BJ (cell line): ENCODE measurements at regions not wholly inside any gene's neighbourhood (a gene's known extent, or its start where the extent isn't known, plus 50 kb on each side); places are given as distances from the start of the nearest gene placed in this dataset.
"Not testable (repeated sequence)": the region's sequence is repeated elsewhere in the genome, so short reads cannot be mapped to it uniquely, and the experiment has no call there.

Experiments used
- CTCF ChIA-PET: fragments of 350-600 bp; formaldehyde crosslinking; extraction: SDS; loops from one replicate; lab custom pipeline; 2021; ENCODE audit warnings: antibody characterized with exemption, inconsistent platforms; lab: Yijun Ruan, JAX
- POLR2A ChIA-PET: fragments of 300-600 bp; sonication (Branson Sonifier 250); formaldehyde crosslinking; extraction: SDS; loops from one replicate; lab custom pipeline; 2021; ENCODE audit warnings: antibody characterized with exemption; lab: Charles Lee
- DNase-seq: peaks from one replicate; pipeline ENCODE4 v3.0.0-alpha.2; 2011; ENCODE audit warnings: low read depth
- H3K27me3 ChIP-seq: 2 replicates; pipeline ENCODE4 v1.6.0; 2011; ENCODE audit warnings: low read length; ENCODE audit not compliant: control insufficient read depth, insufficient read depth
- H3K36me3 ChIP-seq: 2 replicates; pipeline ENCODE4 v1.5.1; 2011; ENCODE audit warnings: low read length; ENCODE audit not compliant: control insufficient read depth, insufficient read depth
- H3K4me3 ChIP-seq: 2 replicates; pipeline ENCODE4 v1.5.1; 2011; ENCODE audit warnings: low read depth, mild to moderate bottlenecking, control low read depth, low read length
- TF ChIP-seq, protein P1 (sequence below): IDR thresholded peaks from 2 replicates; pipeline ENCODE4 v1.5.1; 2011; ENCODE audit warnings: low read depth, mild to moderate bottlenecking, control low read depth, inconsistent platforms, low read length, moderate library complexity; ENCODE audit not compliant: insufficient read depth

DNA sequence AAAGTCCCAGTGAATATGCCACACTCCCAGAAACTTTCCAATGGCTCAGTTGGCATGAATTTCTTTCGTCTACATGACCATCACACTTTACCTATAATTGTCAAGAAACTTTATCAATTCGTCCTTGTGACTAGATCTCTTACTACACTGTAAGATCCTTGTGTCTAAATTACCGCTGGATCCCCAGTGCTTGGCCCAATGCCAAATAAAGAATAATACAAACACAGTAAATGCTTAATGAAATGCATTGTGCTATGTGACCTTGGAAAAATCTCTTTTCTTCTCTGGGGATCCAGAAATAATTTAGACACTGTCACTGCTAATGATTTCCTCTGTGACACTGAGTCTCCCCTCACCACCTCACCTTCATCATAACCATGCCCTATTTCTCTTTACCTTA is 137.9 kb downstream of the VSIG4 start:
- Histone ChIP-seq H3K27me3 (no peaks in the 10 kb centered on the region), H3K36me3 (no peaks in the 10 kb centered on the region), H3K4me3 (no peak overlapping the region)
- ChIA-PET CTCF (no interaction called here), POLR2A (no interaction called here)
- no peak for DNase-seq
- TF ChIP-seq, protein P1, sequence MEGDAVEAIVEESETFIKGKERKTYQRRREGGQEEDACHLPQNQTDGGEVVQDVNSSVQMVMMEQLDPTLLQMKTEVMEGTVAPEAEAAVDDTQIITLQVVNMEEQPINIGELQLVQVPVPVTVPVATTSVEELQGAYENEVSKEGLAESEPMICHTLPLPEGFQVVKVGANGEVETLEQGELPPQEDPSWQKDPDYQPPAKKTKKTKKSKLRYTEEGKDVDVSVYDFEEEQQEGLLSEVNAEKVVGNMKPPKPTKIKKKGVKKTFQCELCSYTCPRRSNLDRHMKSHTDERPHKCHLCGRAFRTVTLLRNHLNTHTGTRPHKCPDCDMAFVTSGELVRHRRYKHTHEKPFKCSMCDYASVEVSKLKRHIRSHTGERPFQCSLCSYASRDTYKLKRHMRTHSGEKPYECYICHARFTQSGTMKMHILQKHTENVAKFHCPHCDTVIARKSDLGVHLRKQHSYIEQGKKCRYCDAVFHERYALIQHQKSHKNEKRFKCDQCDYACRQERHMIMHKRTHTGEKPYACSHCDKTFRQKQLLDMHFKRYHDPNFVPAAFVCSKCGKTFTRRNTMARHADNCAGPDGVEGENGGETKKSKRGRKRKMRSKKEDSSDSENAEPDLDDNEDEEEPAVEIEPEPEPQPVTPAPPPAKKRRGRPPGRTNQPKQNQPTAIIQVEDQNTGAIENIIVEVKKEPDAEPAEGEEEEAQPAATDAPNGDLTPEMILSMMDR = no peak

DNA sequence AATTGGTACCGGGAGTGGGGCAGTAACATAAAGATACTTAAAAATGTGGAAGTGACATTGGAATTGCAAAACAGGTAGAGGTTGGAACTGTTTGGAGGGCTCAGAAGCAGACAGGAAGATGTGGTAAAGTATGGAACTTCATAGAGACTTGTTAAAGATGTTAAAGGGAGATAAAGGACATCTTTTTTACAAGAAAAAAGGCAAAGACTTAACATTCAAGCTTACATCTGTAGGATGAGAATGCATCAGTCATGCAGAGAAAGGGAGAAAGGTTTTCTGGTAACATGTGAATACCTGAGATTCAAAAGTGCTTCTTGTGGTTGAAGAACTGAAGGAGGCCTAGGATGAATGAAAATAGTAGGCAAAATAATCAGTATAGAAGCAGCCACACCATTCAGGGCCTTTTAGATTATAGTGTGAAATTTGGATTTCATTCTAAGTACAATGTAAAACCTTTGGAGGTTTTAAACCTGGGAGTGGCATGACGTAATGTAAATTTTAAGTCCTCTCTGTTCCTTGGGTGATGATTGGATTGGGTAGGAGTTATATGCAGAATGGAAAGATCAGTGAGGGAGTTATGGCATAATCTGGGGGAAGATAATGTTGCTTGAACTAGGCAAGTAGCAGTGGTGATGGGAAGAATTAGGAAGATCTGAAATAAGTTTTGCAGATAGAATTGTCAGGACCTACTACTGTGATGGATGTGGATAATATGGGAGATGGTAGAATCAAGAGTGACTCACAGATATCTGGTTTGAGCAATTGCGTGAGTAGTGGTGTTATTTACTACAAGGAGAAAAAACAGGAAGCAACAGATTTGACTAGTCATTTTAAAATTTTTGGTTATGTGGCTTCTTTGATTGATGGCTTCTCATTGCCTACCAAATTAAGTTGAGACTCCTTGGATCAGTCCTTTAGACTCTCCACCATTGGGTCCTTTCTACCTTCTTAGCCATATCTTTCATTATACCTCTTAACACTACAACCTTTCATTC is 138.7 kb downstream of the VSIG4 start:
- Histone ChIP-seq H3K27me3 (no peaks in the 10 kb centered on the region), H3K4me3 (no peak overlapping the region), H3K36me3 (no peaks in the 10 kb centered on the region)
- CTCF ChIA-PET = no interaction called here
- POLR2A ChIA-PET = no interaction called here
- DNase-seq = no peak
- TF ChIP-seq, protein P1 = no peak

DNA sequence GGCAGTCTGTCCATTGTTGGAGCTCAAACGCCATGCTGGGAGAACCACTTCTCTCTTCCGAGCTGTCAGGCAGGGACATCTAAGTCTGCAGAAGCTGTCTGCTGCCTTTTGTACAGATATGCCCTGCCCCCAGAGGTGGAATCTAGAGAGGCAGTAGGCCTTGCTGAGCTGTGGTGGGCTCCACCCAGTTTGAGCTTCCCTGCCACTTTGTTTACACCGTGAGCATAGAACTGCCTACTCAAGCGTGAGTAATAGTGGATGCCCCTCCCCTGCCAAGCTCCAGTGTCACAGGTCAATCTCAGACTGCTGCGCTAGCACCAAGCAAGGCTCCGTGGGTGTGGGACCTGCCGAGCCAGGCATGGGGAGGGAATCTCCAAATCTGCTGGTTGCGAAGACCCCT is 145.7 kb downstream of the VSIG4 start:
- CTCF ChIA-PET = no interaction called here
- TF ChIP-seq, protein P1 = no peak
- no peak overlapping the region for H3K4me3 ChIP-seq
- no peaks in the 10 kb centered on the region for H3K36me3 ChIP-seq
- H3K27me3 ChIP-seq = no peaks in the 10 kb centered on the region
- POLR2A ChIA-PET = no interaction called here
- DNase-seq = no peak

DNA sequence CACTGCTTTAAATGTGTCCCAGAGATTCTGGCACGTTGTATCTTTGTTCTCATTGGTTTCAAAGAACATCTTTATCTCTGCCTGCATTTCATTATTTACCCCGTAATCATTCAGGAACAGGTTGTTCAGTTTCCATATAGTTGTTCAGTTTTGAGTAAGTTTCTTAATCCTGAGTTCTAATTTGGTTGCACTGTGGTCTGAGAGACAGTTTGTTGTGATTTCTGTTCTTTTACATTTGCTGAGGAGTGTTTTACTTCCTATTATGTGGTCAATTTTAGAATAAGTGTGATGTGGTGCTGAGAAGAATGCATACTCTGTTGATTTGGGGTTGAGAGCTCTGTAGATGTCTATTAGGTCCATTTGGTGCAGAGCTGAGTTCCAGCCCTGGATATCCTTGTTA is 148.1 kb downstream of the VSIG4 start:
- DNase-seq, CTCF ChIA-PET, POLR2A ChIA-PET: not testable (repeated sequence)

DNA sequence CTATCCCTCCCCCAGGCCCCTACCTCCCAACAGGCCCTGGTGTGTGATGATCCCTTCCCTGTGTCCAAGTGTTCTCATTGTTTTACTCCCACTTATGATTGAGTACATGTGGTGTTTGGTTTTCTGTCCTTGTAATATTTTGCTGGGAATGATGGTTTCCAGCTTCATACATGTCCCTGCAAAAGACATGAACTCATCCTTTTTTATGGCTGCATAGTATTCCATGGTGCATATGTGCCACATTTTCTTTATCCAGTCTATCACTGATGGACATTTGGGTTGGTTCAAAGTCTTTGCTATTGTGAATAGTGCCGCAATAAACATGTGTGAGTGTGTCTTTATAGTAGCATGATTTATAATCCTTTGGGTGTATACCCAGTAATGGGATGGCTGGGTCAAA is 151.7 kb downstream of the VSIG4 start:
- H3K36me3 ChIP-seq, H3K4me3 ChIP-seq, DNase-seq, H3K27me3 ChIP-seq, POLR2A ChIA-PET, CTCF ChIA-PET: not testable (repeated sequence)

More for the DNA sequence above, 148.1 kb downstream of the VSIG4 start:
- H3K27me3 ChIP-seq, H3K4me3 ChIP-seq, H3K36me3 ChIP-seq: not testable (repeated sequence)

DNA sequence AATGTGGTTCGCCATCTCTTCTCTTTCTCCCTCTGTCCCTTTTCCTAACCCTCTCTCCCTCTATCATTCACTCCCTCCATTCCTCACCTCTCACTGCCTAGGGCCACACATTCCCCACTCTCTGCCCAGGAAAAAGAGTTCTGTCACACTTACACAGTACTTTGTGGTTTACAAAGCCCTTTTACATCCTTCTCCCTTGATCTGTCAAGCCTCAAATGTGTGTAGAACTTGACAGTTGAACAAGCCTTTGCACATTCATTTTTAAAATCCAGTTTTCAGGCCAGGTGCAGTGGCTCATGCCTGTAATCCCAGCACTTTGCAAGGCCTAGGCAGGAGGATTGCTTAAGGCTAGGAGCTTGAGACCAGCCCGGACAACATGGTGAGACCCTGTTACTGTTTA is 156.3 kb downstream of the VSIG4 start:
- no peak for DNase-seq
- Histone ChIP-seq H3K36me3 (no peaks in the 10 kb centered on the region), H3K4me3 (no peak overlapping the region), H3K27me3 (no peaks in the 10 kb centered on the region)
- ChIA-PET POLR2A (no interaction called here), CTCF (no interaction called here)
- TF ChIP-seq, protein P1 = no peak
